Transverse colon (tissue), 4 donors: ENCODE measurements at regions not wholly inside any gene's neighbourhood (a gene's known extent, or its start where the extent isn't known, plus 50 kb on each side); places are given as distances from the start of the nearest gene placed in this dataset.

Source experiments
- DNase-seq: peaks from one replicate; pipeline ENCODE4 v3.0.0-alpha.2; 2019
- H3K27ac ChIP-seq, 4 donors: fragments of 200-600 bp; sonication (generic); 2 replicates each; pipeline ENCODE4 v1.5.1; 2016 to 2018; ENCODE audit warnings: inconsistent platforms in 4 of 4
- H3K27me3 ChIP-seq: fragments of 200-600 bp; sonication (generic); 2 replicates; pipeline ENCODE4 v1.5.1; 2017; ENCODE audit warnings: inconsistent platforms
- H3K36me3 ChIP-seq, 4 donors: fragments of 200-600 bp; sonication (generic); 2 replicates each; pipeline ENCODE4 v1.5.1; 2017 to 2019; ENCODE audit warnings: inconsistent platforms in 4 of 4
- H3K4me1 ChIP-seq, 4 donors: fragments of 200-600 bp; sonication (generic); 2 replicates each; pipeline ENCODE4 v1.5.1; 2017 to 2020; ENCODE audit warnings: inconsistent platforms in 4 of 4
- H3K4me3 ChIP-seq, 4 donors: fragments of 200-600 bp; sonication (generic); 1 replicate in 1 of 4; 2 replicates in 3 of 4; pipeline versions ENCODE4 v1.5.1 to v1.6.1; 2017 to 2019; ENCODE audit warnings: inconsistent platforms in 4 of 4
- H3K9me3 ChIP-seq, 2 donors: fragments of 200-600 bp; sonication (generic); 2 replicates each; pipeline ENCODE4 v1.5.1; 2017 to 2019; ENCODE audit warnings: inconsistent platforms in 2 of 2
- CTCF ChIP-seq, 5 experiments: fragments of 200-600 bp in 3 of 5; fragments of 450-650 bp in 2 of 5; sonication (generic) in 3 of 5; IDR thresholded peaks; 1 replicate in 2 of 5; 2 replicates in 3 of 5; pipeline ENCODE4 v1.5.1; 2016 to 2017; ENCODE audit warnings: antibody characterized with exemption in 5 of 5, inconsistent platforms in 3 of 5, mild to moderate bottlenecking in 2 of 5, moderate library complexity in 1 of 5
- EP300 ChIP-seq: sonication (generic); formaldehyde crosslinking; IDR thresholded peaks from one replicate; pipeline ENCODE4 v1.6.1; 2017; ENCODE audit warnings: antibody characterized with exemption, low read depth
- POLR2A ChIP-seq: fragments of 450-650 bp; IDR thresholded peaks from one replicate; pipeline ENCODE4 v1.6.1; 2016; ENCODE audit warnings: antibody characterized with exemption, mild to moderate bottlenecking, moderate library complexity
- POLR2AphosphoS5 ChIP-seq, 3 donors: sonication (generic); formaldehyde crosslinking; IDR thresholded peaks; one replicate each; pipeline ENCODE4 v1.6.1; 2016; ENCODE audit warnings: antibody characterized with exemption in 3 of 3
- WGBS, 2 donors: methylation state at CpG; one replicate each; pipeline ENCODE4 v1.1.5; 2018; ENCODE audit warnings: low coverage in 1 of 2; 5-methylcytosine and 5-hydroxymethylcytosine counted together
- in situ Hi-C, 4 donors: fragments of 200-750 bp; cut with MboI; loops; one replicate each; pipeline versions ENCODE4 v1.15.0 to v1.15.1; 2017; ENCODE audit warnings: low sequenced_read_pairs in 3 of 4, low pct_ligation_motif_present in 1 of 4, low pct_unique_long_range_greater_than_20kb in 1 of 4
- intact Hi-C: fragments of 100-400 bp; cut with DNase I; formaldehyde crosslinking; loops from one replicate; pipeline ENCODE4 v1.15.1; 2023; ENCODE audit warnings: low total_unique reads

GRCh38 chr6:82033631-82034211 lies 213.8 kb downstream of the IBTK start:
- DNase-seq: no peak
- WGBS, 2 donors: 69 to 84% methylated on average over 3 of the region's 3 CpGs
- in situ Hi-C loops: loop anchor here in 1 of 4 donors (25.0 kb wide), 1 partner anchor 1421 kb away; no protein-coding TSS in a partner anchor
- no peaks in the 10 kb centered on the region for H3K27me3 ChIP-seq
- TF ChIP-seq EP300 (no peak), POLR2A (no peak), CTCF (IDR thresholded peaks at IDR 0.05) (no peak), POLR2AphosphoS5 (IDR thresholded peaks at IDR 0.05) (no peak)
- H3K36me3 ChIP-seq: no peaks in the 10 kb centered on the region
- H3K27ac ChIP-seq: no peak overlapping the region
- intact Hi-C loops: no loop called here
- H3K4me3 ChIP-seq: no peak overlapping the region
- H3K4me1 ChIP-seq: no peaks in the 10 kb centered on the region
- H3K9me3 ChIP-seq: no peaks in the 10 kb centered on the region

- intact Hi-C loops: no loop called here
- H3K9me3 ChIP-seq: no peaks in the 10 kb centered on the region
- no peak for DNase-seq
- H3K27ac ChIP-seq: no peak overlapping the region
- no peaks in the 10 kb centered on the region for H3K27me3 ChIP-seq
- in situ Hi-C loops: loop anchor here in 1 of 4 donors (25.0 kb wide), 1 partner anchor 1420 kb away; no protein-coding TSS in a partner anchor
- no peaks in the 10 kb centered on the region for H3K36me3 ChIP-seq
- H3K4me3 ChIP-seq: no peak overlapping the region
- no peaks in the 10 kb centered on the region for H3K4me1 ChIP-seq
- no peak for TF ChIP-seq CTCF (IDR thresholded peaks at IDR 0.05)
- no peak for TF ChIP-seq EP300
Observed at GRCh38 chr6:82032444-82032843, 215.1 kb downstream of the IBTK start.

- Histone ChIP-seq H3K36me3 (no peaks in the 10 kb centered on the region), H3K9me3 (no peaks in the 10 kb centered on the region), H3K27me3 (no peaks in the 10 kb centered on the region), H3K4me3 (no peak overlapping the region), H3K4me1 (no peaks in the 10 kb centered on the region), H3K27ac (no peak overlapping the region)
- in situ Hi-C loops (loop anchor here in 1 of 4 donors (25.0 kb wide), 1 partner anchor 1419 kb away; no protein-coding TSS in a partner anchor), intact Hi-C loops (no loop called here)
- WGBS, 2 donors: 38 to 57% methylated on average over 2 of the region's 2 CpGs
- DNase-seq: no peak
- TF ChIP-seq EP300 (no peak), POLR2AphosphoS5 (IDR thresholded peaks at IDR 0.05) (no peak), POLR2A (no peak), CTCF (IDR thresholded peaks at IDR 0.05) (no peak)
Observed at GRCh38 chr6:82030761-82031503, 216.6 kb downstream of the IBTK start.

- Histone ChIP-seq H3K36me3 (no peaks in the 10 kb centered on the region), H3K9me3 (no peaks in the 10 kb centered on the region), H3K4me3 (no peak overlapping the region), H3K4me1 (no peaks in the 10 kb centered on the region), H3K27ac (no peak overlapping the region), H3K27me3 (no peaks in the 10 kb centered on the region)
- 69 to 85% methylated on average over 2 of the region's 2 CpGs for WGBS, 2 donors
- TF ChIP-seq CTCF (IDR thresholded peaks at IDR 0.05) (no peak), EP300 (no peak), POLR2A (no peak), POLR2AphosphoS5 (IDR thresholded peaks at IDR 0.05) (no peak)
- in situ Hi-C loops (loop anchor here in 1 of 4 donors (25.0 kb wide), 1 partner anchor 1418 kb away; no protein-coding TSS in a partner anchor), intact Hi-C loops (no loop called here)
- DNase-seq: no peak
Observed at GRCh38 chr6:82030301-82030700, 217.2 kb downstream of the IBTK start.
